ENCODE measurements at regions not wholly inside any gene's neighbourhood (a gene's known extent, or its start where the extent isn't known, plus 50 kb on each side); places are given as distances from the start of the nearest gene placed in this dataset.

DNA sequence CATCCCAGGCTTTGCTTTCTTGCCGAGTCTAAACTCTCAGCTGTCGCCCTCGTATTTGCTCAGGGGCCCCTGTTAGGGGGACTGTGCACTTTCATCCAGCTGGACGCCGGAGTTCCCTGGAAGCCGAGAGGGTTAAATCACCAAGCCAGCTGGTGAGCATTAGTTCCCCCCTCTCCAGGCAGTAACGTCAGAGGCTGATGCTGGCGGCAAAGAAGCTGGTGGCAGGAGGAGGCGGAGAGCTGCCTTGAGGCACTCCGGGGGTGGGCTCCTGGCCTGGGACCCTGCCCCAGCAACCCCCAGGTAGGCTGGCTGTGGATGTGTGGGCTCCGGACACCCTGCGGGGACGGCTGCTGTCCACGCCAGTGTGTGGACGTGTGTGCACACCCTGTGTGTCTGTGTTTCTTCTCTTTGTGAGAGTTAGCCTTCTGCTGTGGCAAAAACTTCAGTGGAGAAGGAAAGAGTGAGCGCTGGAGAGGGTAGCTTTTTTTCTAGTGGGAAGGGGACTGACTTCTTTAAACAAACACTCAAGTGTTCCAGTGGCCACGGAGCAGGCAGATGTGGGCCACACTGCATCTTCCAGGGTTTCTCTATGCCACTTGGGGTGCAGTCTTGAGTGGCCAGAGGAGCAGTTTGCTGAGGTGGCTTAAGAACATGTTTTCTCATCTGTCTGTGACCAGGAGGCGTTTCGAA is 84.7 kb downstream of the GLI2 start:
- no peak for TF ChIP-seq EP300 (IDR thresholded peaks at IDR 0.05; ENCODE audit: borderline replicate concordance)
- TF ChIP-seq CREB1 (IDR thresholded peaks at IDR 0.05; ENCODE audit: low read depth), result no peak
- no peak for TF ChIP-seq RAD21 (IDR thresholded peaks at IDR 0.05; ENCODE audit: low read depth)
- TF ChIP-seq, protein P1, sequence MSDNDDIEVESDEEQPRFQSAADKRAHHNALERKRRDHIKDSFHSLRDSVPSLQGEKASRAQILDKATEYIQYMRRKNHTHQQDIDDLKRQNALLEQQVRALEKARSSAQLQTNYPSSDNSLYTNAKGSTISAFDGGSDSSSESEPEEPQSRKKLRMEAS (IDR thresholded peaks at IDR 0.05), result no peak
- no peak for TF ChIP-seq CEBPB (IDR thresholded peaks at IDR 0.05)
- TF ChIP-seq, protein P2, sequence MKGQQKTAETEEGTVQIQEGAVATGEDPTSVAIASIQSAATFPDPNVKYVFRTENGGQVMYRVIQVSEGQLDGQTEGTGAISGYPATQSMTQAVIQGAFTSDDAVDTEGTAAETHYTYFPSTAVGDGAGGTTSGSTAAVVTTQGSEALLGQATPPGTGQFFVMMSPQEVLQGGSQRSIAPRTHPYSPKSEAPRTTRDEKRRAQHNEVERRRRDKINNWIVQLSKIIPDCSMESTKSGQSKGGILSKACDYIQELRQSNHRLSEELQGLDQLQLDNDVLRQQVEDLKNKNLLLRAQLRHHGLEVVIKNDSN (IDR thresholded peaks at IDR 0.05), result no peak
- TF ChIP-seq, protein P3, sequence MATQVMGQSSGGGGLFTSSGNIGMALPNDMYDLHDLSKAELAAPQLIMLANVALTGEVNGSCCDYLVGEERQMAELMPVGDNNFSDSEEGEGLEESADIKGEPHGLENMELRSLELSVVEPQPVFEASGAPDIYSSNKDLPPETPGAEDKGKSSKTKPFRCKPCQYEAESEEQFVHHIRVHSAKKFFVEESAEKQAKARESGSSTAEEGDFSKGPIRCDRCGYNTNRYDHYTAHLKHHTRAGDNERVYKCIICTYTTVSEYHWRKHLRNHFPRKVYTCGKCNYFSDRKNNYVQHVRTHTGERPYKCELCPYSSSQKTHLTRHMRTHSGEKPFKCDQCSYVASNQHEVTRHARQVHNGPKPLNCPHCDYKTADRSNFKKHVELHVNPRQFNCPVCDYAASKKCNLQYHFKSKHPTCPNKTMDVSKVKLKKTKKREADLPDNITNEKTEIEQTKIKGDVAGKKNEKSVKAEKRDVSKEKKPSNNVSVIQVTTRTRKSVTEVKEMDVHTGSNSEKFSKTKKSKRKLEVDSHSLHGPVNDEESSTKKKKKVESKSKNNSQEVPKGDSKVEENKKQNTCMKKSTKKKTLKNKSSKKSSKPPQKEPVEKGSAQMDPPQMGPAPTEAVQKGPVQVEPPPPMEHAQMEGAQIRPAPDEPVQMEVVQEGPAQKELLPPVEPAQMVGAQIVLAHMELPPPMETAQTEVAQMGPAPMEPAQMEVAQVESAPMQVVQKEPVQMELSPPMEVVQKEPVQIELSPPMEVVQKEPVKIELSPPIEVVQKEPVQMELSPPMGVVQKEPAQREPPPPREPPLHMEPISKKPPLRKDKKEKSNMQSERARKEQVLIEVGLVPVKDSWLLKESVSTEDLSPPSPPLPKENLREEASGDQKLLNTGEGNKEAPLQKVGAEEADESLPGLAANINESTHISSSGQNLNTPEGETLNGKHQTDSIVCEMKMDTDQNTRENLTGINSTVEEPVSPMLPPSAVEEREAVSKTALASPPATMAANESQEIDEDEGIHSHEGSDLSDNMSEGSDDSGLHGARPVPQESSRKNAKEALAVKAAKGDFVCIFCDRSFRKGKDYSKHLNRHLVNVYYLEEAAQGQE (IDR thresholded peaks at IDR 0.05; ENCODE audit: low read depth), result no peak
